Stimulated activated CD8-positive, alpha-beta memory T cell treated with anti-CD3 and anti-CD28 coated beads, Interleukin-15, amount 100 ng/mL, for 48 hours (primary cell): ENCODE measurements at regions not wholly inside any gene's neighbourhood (a gene's known extent, or its start where the extent isn't known, plus 50 kb on each side); places are given as distances from the start of the nearest gene placed in this dataset.
"Not testable (repeated sequence)": the region's sequence is repeated elsewhere in the genome, so short reads cannot be mapped to it uniquely, and the experiment has no call there.

Source experiments
- DNase-seq, 2 donors: peaks; one replicate each; pipeline ENCODE4 v3.0.0-alpha.2; 2020; ENCODE audit warnings: low read depth in 2 of 2

GRCh38 chr1:245061808-245062207 lies 93.0 kb upstream of the KIF26B start:
- DNase-seq, result not testable (repeated sequence)

GRCh38 chr1:245060684-245061374 lies 94.0 kb upstream of the KIF26B start:
- DNase-seq, result no peak

- DNase-seq, result no peak
Observed at GRCh38 chr1:245059806-245060424, 94.9 kb upstream of the KIF26B start.

GRCh38 chr1:245058882-245059281 lies 95.9 kb upstream of the KIF26B start:
- no peak for DNase-seq

- no peak for DNase-seq
Observed at GRCh38 chr1:245058436-245058835, 96.3 kb upstream of the KIF26B start.

GRCh38 chr1:245056913-245057312 lies 97.9 kb upstream of the KIF26B start:
- DNase-seq, result no peak

GRCh38 chr1:245056296-245056695 lies 98.5 kb upstream of the KIF26B start:
- not testable (repeated sequence) for DNase-seq

GRCh38 chr1:245055752-245056151 lies 99.0 kb upstream of the KIF26B start:
- DNase-seq, result no peak

GRCh38 chr1:245054507-245055270 lies 100.1 kb upstream of the KIF26B start:
- DNase-seq, result no peak

GRCh38 chr1:245054105-245054504 lies 100.7 kb upstream of the KIF26B start:
- no peak for DNase-seq

GRCh38 chr1:245052258-245052657 lies 102.5 kb upstream of the KIF26B start:
- DNase-seq, result no peak

- DNase-seq, result peak in 1 of 2 donors; percentile 15
Observed at GRCh38 chr1:245051349-245052221, 103.2 kb upstream of the KIF26B start.

GRCh38 chr1:245046769-245047168 lies 108.0 kb upstream of the KIF26B start:
- DNase-seq, result no peak

- DNase-seq, result no peak
Observed at GRCh38 chr1:245046315-245046714, 108.5 kb upstream of the KIF26B start.

- DNase-seq, result no peak
Observed at GRCh38 chr1:245045087-245045881, 109.5 kb upstream of the KIF26B start.

GRCh38 chr1:245043611-245043940 lies 111.2 kb upstream of the KIF26B start:
- no peak for DNase-seq

- DNase-seq, result no peak
Observed at GRCh38 chr1:245041058-245041698, 113.6 kb upstream of the KIF26B start.

GRCh38 chr1:245039196-245039595 lies 115.6 kb upstream of the KIF26B start:
- DNase-seq, result no peak

GRCh38 chr1:245036102-245036501 lies 118.7 kb upstream of the KIF26B start:
- DNase-seq, result no peak

GRCh38 chr1:245031041-245031440 lies 123.7 kb upstream of the KIF26B start:
- DNase-seq, result no peak

GRCh38 chr1:245026247-245026646 lies 128.5 kb upstream of the KIF26B start:
- DNase-seq, result no peak
